CD4-positive, alpha-beta T cell treated with Interleukin-4 for 4 hours (primary cell): ENCODE measurements at regions not wholly inside any gene's neighbourhood (a gene's known extent, or its start where the extent isn't known, plus 50 kb on each side); places are given as distances from the start of the nearest gene placed in this dataset.
"Not testable (repeated sequence)": the region's sequence is repeated elsewhere in the genome, so short reads cannot be mapped to it uniquely, and the experiment has no call there.

Experiments used
- DNase-seq: peaks from one replicate; pipeline ENCODE4 v3.0.0-alpha.2; 2020

- DNase-seq = no peak
Observed at GRCh38 chr7:81211204-81211933, 292.5 kb upstream of the SEMA3C start.

- no peak for DNase-seq
Observed at GRCh38 chr7:81210137-81211064, 291.6 kb upstream of the SEMA3C start.

- no peak for DNase-seq
Observed at GRCh38 chr7:81209059-81209458, 290.2 kb upstream of the SEMA3C start.

- DNase-seq = no peak
Observed at GRCh38 chr7:81207801-81208200, 288.9 kb upstream of the SEMA3C start.

GRCh38 chr7:81206667-81207360 lies 288.0 kb upstream of the SEMA3C start:
- DNase-seq = no peak

DNA sequence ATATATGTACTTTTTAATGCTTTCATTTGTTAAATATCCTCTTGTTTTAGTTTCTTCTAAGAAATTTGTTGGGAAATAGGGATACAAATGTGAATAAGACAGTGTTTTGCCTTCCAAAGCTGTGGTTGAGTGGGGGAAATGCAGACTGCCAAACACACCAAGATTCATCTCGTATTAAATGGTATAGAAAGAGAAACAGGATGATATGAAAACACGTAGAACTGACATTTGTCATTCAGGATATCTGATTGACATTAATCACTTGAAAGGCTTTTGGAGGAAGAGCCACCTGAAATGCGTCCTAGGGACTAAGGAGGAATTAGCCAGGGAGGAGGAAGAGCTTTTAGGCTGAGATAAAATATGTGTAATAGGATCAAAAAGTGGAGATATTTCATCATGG lies 287.4 kb upstream of the SEMA3C start:
- no peak for DNase-seq

DNA sequence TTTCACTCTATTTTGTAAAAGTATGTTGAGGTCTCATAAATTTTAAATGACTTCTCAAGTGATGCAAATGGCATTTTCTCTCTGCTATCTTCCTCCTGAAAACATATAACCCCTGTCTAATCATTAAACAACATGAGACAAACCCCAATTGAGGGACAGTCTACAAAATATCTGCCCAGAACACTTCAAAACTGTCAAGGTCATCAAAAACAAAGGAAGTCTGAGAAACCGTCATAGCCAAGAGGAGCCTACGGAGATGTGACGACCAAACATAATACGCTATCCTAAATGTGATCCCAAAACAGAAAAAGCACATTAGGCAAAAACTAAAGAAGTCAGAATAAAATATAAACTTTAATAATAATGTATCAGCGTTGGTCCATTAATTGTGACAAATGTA lies 282.3 kb upstream of the SEMA3C start:
- DNase-seq = no peak

DNA sequence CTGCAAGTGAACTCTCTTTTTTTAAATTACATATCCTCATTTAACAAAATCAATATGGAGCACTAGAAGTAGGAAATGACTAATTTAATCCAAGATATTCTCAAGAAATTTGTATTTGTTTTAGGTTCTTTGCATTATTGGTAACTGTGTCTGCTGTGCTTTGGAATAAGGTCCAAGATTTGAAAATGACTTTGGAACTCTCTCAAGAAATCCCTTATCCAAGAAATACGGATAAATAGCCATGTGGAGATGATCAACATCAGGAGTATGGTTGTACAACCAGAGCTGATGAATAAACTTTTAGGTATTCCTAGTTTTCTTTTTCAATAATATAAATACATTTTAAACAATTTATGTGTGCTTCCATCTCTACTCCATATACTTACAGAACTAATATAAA lies 279.9 kb upstream of the SEMA3C start:
- no peak for DNase-seq

- DNase-seq = no peak
Observed at GRCh38 chr7:81197266-81197665, 278.4 kb upstream of the SEMA3C start.

DNA sequence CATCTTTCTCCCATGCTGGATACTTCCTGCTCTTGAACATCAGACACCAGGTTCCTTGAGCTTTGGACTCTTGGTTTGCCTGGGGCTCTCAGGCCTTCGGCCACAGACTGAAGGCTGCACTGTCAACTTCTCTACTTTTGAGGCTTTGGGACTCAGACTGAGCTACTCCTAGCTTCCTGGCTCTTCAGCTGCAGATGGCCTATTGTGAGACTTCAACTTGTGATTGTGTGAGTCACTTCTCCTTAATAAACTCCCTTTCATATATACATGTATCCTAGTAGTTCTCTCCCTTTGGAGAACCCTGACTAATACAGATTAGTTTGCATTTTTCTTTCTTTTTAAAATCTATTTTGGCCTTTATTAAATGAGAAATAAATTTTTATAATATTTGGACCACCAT lies 276.2 kb upstream of the SEMA3C start:
- DNase-seq = no peak

DNA sequence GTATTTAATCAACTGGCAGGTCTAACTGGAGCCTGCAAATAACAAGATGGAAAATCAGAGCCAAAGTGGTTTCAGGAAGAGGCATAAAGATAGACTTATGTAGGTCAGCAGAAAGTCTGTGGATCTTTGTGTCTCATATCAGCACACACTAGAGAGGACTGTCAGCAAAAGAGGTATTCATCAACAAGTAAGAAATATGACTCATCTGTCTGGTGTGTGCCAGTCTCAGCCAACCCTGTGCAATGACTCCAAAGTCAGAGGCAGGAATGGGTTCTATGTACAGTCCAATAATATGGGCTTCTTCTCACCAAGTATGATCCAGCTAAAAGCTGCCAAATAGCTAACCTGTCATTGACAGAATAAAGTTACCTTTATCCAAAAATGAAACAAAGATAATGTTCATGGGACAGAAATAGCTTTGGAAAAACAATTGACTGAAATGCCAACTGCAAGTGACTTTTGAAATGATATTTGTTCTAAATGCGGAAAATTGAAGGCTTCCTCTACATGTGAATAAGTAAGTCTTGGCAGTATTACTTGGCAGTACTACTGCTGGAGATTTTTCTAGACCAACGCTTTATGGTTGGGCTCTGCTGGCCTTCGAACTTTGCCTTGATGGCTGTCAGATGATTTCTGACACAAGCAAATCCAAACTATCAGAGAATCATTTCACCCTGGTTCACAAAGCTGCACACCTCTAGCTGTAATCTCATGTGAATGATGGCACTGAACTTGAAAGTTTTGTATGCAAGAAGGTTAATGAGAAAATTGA lies 272.3 kb upstream of the SEMA3C start:
- no peak for DNase-seq

DNA sequence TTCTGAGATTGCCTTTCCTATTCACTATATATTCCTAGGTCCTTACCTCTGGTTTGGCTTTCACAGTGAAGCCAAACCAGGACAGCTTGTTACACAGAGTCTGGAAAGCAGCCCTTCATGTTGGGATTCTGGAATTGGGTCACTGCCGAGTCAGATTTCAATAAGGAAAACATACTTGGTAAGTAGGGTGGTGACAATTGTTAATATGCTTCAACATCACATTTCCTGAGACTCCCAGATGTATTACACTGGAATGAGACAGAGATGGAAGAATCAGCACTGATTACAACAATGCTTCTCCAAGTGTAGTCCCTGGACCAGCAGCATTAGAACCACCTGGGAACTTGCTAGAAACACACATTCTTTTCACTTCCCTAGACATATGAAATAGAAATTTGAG lies 268.9 kb upstream of the SEMA3C start:
- DNase-seq = no peak

- no peak for DNase-seq
Observed at GRCh38 chr7:81186691-81187090, 267.8 kb upstream of the SEMA3C start.

- no peak for DNase-seq
Observed at GRCh38 chr7:81185072-81185471, 266.2 kb upstream of the SEMA3C start.

GRCh38 chr7:81183326-81183725 lies 264.5 kb upstream of the SEMA3C start:
- DNase-seq = no peak

DNA sequence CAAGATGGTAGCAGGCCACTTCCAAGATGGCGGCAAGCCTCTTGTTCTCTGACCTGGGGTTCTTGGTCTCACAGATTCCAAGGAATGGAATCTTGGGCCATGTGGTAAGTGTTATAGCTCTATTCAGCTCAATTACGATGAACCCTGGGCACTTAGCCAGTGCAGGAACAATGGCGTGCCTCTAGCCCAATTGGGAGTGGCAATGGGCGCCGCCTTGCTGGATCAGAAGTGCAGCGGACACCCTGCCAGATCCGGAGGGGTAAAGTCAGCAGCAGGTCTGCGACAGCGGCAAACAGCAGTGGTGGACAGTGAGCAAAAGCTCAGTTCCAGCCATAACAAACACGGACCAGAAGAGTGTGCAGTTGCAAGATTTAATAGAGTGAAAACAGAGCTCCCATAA lies 263.2 kb upstream of the SEMA3C start:
- not testable (repeated sequence) for DNase-seq

DNA sequence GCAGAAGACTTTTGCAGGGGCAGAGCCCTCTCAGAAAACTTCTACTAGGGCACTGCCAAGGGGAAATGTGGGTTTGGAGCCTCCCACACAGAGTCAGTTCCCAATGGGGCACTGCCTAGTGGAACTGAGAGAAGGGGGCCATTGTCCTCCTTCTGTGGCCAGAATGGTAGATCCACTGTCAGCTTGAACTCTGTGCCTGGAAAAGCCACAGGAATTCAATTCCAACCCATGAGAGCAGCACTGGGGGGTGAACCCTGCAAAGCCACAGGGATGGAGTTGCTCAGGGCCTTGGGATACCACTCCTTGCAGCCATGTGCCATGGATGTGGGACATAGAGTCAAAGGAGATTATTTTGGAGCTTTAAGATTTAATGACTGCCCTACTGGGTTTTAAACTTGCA lies 262.2 kb upstream of the SEMA3C start:
- no peak for DNase-seq

GRCh38 chr7:81180573-81180972 lies 261.7 kb upstream of the SEMA3C start:
- no peak for DNase-seq

DNA sequence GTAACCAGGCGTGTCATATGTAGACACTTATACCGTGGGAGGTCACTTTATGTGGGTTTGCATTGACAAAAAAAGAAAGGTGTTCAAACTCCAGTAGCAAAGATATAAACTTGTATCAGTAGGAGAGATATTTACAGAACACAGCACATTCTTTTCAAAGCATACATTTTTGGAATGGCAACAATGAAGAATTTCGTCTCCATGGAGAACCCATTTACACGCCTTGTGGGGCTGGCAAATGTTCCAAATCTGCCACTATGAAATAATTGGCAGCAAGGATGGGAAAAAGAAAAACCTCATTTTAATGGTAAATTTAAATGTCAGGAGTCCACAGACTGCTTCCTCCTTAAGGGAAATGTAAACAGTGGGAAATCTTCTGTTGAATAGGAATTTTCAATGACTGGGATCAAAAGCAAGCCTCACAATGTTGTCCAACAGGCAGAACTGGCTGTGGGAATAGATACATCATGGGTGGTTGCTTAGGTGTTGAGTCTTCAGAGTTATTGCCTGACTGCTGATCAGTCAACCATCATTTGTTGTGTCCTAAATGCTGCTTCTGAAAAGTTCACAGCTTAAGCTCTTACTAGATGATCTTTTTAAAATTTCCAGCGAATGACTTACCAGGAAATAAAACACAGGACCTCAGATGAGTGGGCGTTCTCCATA lies 256.6 kb upstream of the SEMA3C start:
- no peak for DNase-seq

DNA sequence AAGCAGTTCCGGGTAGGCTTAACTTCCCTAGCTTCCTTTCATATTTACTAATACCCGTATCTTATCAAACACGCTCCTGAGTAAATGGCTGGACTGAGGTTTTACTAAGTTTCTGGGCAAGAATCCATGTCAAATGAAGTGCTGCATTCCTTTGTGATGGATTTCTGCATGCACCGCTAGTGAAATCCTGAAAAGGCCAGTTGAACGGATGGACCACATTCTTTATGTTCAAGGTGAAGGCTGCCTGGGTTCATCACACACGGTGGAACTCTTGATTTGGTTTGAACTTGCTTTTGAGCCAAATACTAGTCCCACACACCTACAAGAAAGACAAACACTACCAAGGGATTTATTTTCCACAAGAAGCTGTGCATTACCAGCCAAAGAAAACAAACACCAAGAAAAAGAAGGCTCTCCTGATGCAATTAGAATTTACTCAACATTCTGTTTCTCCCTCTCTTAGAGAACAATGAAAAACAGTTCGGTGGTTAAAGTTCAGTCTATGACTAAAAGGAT lies 255.0 kb upstream of the SEMA3C start:
- DNase-seq = no peak

- DNase-seq = no peak
Observed at GRCh38 chr7:81170291-81170690, 251.4 kb upstream of the SEMA3C start.

DNA sequence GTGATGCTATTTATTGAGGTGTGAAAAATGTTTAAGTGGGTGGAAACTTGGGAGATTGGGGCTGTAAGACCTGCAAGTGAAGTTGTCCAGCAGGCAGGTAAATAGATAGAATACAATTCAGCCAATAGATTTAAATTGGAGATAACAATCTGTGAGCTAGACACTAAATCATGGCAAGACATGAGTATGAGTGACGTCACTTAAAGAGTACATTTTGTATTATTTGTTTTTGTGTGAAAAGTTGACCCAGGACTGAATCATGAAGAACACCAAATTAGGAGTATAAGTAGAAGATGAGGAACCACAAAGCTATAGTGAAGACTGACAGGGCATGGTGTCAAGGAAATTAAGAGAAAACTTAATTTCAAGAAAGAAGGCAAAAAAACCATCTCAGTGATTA lies 249.1 kb upstream of the SEMA3C start:
- DNase-seq = no peak
